ENCODE measurements at regions not wholly inside any gene's neighbourhood (a gene's known extent, or its start where the extent isn't known, plus 50 kb on each side); places are given as distances from the start of the nearest gene placed in this dataset.

GRCh38 chr1:18013216-18013615 lies 94.4 kb upstream of the IGSF21 start:
- no peak for TF ChIP-seq FEZF1 (tag by site-specific recombination; IDR thresholded peaks at IDR 0.05)
- no peak for TF ChIP-seq CTCF (tag by site-specific recombination; IDR thresholded peaks at IDR 0.05)
- TF ChIP-seq, protein P1, sequence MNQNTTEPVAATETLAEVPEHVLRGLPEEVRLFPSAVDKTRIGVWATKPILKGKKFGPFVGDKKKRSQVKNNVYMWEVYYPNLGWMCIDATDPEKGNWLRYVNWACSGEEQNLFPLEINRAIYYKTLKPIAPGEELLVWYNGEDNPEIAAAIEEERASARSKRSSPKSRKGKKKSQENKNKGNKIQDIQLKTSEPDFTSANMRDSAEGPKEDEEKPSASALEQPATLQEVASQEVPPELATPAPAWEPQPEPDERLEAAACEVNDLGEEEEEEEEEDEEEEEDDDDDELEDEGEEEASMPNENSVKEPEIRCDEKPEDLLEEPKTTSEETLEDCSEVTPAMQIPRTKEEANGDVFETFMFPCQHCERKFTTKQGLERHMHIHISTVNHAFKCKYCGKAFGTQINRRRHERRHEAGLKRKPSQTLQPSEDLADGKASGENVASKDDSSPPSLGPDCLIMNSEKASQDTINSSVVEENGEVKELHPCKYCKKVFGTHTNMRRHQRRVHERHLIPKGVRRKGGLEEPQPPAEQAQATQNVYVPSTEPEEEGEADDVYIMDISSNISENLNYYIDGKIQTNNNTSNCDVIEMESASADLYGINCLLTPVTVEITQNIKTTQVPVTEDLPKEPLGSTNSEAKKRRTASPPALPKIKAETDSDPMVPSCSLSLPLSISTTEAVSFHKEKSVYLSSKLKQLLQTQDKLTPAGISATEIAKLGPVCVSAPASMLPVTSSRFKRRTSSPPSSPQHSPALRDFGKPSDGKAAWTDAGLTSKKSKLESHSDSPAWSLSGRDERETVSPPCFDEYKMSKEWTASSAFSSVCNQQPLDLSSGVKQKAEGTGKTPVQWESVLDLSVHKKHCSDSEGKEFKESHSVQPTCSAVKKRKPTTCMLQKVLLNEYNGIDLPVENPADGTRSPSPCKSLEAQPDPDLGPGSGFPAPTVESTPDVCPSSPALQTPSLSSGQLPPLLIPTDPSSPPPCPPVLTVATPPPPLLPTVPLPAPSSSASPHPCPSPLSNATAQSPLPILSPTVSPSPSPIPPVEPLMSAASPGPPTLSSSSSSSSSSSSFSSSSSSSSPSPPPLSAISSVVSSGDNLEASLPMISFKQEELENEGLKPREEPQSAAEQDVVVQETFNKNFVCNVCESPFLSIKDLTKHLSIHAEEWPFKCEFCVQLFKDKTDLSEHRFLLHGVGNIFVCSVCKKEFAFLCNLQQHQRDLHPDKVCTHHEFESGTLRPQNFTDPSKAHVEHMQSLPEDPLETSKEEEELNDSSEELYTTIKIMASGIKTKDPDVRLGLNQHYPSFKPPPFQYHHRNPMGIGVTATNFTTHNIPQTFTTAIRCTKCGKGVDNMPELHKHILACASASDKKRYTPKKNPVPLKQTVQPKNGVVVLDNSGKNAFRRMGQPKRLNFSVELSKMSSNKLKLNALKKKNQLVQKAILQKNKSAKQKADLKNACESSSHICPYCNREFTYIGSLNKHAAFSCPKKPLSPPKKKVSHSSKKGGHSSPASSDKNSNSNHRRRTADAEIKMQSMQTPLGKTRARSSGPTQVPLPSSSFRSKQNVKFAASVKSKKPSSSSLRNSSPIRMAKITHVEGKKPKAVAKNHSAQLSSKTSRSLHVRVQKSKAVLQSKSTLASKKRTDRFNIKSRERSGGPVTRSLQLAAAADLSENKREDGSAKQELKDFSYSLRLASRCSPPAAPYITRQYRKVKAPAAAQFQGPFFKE (tag by site-specific recombination; IDR thresholded peaks at IDR 0.05; ENCODE audit: borderline replicate concordance), result no peak
- TF ChIP-seq REST (tag by site-specific recombination; IDR thresholded peaks at IDR 0.05), result no peak
- no peak for TF ChIP-seq ZNF501 (tag by site-specific recombination; IDR thresholded peaks at IDR 0.05)
- TF ChIP-seq KLF1 (tag by site-specific recombination; IDR thresholded peaks at IDR 0.05), result no peak
